GM18505 (cell line): ENCODE measurements at regions not wholly inside any gene's neighbourhood (a gene's known extent, or its start where the extent isn't known, plus 50 kb on each side); places are given as distances from the start of the nearest gene placed in this dataset.
"Not testable (repeated sequence)": the region's sequence is repeated elsewhere in the genome, so short reads cannot be mapped to it uniquely, and the experiment has no call there.

Source experiments
- ATAC-seq: cut with Tn5 transposase; IDR thresholded peaks from one replicate; pipeline ENCODE4 v1.9.1; 2021; ENCODE audit not compliant: unreplicated experiment
- POLR2A ChIP-seq: IDR thresholded peaks from 4 replicates; pipeline ENCODE4 v1.6.1; 2011; ENCODE audit warnings: borderline replicate concordance; ENCODE audit not compliant: insufficient read depth, insufficient read length; ENCODE audit errors: extremely low read depth

DNA sequence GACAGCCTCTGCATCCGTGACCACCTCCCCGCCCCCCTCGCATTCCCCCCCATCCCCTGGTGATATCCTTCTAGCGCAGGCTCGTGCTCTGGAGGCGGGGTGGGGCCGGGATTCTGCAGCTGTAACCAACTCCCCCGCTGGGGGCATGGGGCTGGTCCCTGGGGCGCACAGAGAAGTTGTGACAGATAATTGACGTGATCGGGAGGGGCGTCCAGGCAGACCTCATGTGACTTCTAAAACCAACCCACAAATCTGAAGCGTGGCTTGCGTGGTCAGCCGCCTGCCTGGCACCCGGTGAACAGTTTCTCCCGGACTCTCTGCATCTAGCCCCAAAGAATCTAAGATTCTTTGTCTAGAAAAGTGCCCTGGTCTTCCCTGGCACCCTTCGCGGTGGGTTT lies 100.6 kb upstream of the IGF1R start:
- no peak for TF ChIP-seq POLR2A
- ATAC-seq, result no peak

DNA sequence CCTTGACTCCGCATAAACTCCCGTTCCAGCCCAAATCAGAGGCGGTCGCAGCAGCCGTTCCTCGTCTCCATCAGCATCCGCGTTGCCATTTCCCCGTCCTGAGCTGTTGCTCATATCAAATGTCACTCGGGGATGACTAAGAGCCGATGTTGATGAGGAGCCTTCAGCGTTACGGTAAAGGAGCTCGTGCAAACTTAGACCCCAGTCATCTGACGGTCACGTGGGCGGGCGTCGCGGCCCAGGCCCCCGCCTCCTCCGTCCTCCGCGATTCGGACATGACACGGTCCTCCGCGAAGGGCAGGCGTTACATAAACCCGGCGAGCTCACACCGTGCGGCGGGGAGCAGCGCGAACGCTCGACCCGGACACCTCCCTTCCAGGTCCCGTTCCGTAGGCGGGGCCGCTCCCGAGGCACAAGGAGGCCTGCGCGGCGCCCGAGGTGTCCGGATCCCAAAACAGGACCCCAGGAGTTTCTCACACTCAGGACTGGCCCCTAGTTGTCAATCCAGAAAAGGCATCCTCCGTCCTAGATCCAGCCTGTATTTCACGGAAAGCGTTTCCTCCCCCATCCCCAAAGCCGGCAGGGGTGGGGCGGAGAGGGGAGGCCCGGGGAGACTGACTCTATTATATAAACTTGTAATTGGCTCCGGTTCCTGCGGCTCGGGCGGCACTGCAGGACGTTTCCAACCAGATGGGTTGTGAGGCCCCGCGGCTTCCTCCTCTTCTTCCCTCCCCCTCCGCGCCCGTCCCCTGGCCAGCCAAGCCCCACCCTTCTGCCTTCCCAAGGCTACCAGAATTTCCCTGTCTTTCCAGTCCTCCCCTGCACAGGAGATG lies 100.0 kb upstream of the IGF1R start:
- ATAC-seq, result peak; percentile 55
- TF ChIP-seq POLR2A, result no peak

DNA sequence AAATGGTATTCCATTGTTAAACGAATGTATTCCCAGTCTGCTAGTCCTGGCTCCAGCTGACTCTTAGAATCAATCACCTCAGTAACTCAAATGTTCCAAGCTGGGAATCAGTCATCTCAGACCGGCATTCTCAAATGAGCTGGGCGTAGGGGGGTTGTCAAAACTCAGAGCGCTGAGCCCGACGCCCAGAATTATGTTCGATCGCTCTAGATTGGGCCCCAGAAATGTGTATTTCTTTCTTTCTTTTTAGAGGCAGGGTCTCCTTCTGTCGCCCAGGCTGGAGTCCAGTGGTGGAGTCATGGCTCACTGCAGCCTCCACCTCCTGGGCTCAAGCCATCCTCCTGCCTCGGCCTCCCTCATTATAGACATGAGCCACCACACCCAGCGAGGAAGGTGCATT lies 99.3 kb upstream of the IGF1R start:
- TF ChIP-seq POLR2A, result no peak
- ATAC-seq, result no peak

DNA sequence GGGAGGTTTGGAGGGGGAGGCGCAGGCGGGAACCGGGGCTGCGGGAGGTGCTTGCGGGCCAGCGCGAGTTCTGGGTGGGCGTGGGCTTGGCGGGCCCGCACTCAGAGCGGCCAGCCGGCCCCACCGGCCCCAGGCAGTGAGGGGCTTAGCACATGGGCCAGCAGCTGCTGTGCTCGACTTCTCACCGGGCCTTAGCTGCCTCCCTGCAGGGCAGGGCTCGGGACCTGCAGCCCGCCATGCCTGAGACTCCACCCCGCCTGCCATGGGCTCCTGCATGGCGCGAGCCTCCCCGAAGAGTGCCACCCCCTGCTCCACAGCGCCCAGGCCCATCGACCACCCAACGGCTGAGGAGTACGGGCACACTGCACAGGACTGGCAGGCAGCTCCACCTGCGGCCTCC lies 98.6 kb upstream of the IGF1R start:
- no peak for ATAC-seq
- no peak for TF ChIP-seq POLR2A

DNA sequence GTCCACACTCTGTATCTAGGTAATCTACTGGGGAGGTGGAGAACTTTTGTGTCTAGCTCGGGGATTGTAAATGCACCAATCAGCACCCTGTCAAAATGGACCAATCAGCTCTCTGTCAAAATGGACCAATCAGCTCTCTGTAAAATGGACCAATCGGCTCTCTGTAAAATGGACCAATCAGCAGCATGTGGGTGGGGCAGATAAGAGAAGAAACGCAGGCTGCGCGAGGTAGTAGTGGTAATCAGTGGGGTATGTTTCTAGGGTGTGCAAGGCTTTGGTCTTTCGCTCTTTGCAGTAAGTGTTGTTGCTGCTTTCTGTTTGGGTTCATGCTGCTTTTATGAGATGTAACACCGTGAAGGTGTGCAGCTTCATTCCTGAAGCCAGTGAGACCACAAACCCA lies 98.0 kb upstream of the IGF1R start:
- not testable (repeated sequence) for ATAC-seq

DNA sequence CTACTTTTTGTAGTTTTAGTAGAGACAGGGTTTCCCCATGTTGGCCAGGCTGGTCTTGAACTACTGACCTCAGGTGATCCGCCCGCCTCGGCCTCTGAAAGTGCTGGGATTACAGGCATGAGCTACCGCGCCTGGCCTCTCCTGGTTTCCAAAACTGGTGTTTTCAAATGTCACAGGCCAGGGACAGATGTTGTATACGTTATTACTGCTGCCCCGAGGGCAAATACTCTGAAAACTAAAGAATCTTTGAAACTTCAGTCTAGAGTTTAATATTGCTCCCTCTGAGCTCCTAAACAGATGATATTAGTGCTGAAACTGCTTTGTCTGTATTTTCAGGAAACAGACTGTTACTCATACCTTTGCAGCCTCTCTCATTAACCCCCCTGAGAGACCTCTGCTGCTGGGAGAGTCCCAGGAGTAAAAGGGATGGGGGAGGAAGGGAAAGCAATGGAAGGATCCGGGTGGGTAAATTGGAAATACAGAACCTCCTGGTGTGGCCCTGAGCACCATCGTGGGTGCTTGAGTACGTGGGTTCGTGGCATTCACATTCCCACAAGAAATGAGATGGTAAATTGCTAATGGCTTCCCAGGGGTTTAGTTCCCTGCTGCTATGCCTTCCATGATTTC lies 96.3 kb upstream of the IGF1R start:
- TF ChIP-seq POLR2A, result no peak
- ATAC-seq, result no peak

DNA sequence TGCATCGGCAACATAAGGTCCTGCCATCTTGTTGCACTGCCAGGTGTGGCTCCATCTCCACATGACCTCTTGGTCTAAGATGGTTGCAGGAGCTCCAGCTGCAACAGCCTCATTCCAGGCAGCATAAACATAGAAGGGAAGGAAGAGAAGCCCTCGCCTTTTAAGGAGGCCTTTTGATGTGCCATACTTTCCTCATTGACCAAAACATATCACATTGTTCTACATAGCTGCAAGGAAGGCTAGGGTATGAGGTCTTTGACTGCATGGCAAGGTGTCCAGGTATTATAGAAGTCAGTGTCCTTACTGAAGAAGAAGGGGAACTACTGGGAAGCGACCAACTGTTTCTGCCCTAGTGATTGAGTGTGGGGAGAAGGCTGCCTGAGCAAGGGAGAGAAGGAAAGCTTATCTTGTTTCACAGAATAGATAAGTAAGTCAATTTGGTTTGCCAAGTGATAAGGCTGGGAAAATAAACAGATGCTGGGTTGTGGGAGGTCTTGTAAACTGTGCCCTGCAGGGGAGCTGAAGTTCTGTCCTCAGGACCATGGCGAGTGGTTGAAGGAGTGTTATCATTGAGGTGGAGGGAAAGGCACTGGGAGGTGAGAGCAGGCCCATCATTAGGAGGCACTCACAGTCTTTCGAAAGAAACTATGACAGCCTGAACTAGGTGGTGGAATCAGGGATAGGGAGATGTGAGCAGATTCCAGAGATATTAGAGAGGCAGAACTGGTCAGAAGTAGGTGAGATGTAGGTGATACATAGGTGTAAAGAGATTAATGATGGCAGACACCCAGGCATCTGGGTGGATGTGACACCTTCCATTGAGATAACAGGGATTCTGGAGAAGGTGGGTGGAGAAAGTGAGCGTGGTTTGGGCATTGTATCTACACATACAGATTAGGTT lies 93.8 kb upstream of the IGF1R start:
- TF ChIP-seq POLR2A, result no peak
- no peak for ATAC-seq

DNA sequence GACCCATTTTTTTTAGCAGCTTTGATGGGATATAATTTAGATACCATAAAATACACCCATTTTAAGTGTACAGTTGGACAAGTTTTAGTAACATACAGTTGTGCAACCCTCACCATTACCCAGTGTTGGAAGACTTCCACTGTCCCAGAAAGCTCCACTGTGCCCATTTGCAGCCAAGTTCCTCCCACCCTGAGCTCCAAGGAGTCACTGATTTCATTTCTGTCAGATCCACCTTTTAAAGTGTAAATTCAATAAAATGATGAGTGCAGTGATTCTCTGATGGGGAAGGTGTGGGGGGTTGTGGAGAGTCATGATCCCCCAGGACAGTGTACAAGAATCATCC lies 93.2 kb upstream of the IGF1R start:
- no peak for TF ChIP-seq POLR2A
- ATAC-seq, result no peak

DNA sequence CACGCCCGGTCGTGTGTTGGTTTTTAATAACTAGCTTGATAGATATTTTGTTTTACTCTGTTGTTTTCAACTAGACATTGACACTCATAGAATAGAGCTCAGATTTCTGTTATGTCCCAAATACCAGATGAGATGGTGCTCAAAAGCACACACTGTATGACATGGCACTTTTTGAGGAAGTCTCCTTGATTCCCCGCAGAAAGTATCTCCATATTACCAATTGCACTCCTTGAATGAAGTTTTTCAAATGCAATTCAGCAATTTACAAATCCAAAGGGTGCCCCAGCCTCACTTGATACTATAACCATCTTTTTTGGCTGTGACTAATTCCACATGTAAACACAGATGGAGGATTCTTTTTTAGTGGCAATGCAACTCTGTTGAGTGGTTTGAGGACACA lies 92.0 kb upstream of the IGF1R start:
- no peak for ATAC-seq
- no peak for TF ChIP-seq POLR2A

DNA sequence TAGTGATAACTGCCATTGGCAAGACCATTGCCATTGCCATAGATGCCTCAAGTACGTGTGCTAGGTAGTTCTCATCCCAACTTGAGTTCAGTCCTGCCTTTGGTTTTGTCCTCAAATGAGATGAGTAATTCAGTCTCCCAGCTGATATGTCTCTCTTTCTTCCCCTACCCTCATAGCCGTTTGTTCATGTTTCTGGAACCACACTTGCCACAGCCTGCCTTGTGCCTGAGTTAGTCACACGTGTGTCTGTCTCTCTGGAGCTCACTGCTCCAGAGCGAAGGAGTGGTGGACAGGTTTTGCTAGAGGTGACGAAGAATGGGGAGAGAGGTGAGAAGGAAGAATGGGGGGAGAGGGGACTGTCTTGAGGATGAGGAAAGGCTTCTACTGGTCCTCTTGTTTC lies 88.0 kb upstream of the IGF1R start:
- TF ChIP-seq POLR2A, result no peak
- ATAC-seq, result no peak

DNA sequence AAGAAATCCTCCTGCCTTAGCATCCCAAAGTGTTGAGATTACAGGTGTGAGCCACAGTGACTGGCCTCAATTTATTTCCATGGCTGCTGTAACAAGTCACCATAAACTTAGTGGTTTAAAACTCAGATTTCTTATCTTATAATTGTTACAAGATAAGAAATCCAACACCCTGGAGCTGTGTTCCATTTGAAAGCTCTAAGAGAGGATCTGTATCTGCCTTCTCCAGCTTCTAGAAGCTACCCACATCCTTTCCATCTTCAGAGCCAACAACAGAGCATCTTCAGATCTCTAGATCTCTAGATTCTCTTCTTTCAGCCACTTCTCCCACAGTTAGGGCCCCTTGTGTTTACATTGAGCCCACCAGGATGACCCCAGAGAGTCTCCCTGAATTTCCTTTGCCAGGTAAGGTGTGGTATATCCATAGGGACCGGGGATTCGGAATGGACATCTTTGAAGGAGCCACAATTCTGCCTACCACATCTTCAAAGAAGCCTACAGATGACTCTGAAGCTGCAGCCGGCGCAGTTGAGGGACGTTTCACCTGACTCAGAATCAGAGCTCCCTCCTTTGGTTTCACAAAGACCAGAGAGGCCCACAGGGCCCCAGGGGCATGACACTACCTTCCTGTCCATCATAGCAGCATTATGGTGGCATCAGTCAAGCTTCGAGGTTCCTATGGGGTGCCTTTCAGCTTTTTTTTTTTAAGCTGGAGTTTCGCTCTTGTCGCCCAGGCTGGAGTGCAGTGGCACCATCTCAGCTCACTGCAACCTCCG lies 87.0 kb upstream of the IGF1R start:
- ATAC-seq, result no peak
- no peak for TF ChIP-seq POLR2A

DNA sequence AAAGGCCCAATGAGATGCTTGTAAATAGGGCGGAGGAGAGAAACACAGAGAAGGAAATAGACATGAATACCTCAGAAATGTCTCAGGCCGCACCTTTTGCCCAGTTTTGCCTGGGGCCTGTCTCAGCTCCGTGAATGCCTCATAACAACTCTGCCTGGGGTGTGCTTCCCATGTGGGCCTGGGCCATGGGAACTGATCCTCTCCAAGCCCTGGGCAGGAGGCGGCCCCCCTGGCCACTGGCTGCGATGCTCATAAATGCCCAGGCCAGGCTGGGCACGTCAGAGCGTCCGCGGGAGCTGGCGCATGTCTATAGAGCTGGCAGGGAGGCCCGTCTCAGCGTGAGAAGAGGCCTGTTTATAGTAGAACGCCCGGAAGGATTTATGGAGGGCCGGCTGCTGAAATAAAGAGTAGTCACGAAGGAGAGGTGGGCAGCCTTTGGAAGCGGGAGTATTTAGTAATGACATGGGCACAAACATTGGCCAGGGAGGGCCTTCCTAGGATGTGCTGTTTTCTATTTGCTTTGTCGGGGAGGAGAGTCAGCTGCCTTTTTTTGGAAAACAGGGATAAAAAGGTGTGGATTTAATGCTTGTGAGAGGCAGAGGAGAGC lies 85.9 kb upstream of the IGF1R start:
- no peak for ATAC-seq
- TF ChIP-seq POLR2A, result no peak

DNA sequence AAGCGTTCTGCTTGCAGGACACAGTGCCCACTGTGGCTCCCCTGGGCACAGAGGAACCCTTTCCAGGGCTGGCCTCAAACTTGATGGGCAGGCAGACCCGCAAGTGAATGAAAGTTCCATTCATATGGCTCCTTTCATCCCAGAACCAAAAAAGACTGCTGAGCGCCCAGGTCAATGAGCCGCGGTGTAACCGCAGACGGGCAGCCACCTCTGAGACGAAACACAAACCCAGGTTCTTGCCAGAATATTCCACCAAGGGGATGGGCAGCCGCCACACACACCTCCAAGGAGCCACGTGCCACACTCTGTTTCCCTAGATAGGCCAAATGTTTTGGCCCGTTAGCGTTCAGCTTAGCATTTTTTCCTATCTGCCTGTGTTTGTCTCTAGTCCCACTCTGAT lies 82.8 kb upstream of the IGF1R start:
- no peak for ATAC-seq
- no peak for TF ChIP-seq POLR2A

DNA sequence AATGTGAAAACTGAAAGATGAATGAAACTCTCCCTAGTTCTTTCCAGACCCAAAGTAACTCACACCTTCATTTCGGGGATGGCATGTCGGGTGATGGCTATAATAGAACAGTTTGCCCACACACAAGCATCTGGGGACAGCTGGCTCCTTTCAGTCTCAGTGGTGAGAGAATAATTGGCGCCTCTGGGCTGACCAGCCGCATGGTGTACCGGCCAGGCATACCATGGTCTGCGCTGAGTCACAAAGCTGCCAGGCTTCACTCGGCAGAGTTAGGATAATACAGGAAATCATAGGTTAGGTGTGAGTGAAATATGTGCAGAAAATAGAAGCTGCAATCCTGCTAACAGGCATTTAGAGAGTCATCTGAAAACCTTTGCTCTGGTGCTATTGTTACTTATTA lies 80.4 kb upstream of the IGF1R start:
- no peak for TF ChIP-seq POLR2A
- ATAC-seq, result no peak
